Lower leg skin (tissue), 4 donors: ENCODE measurements at regions not wholly inside any gene's neighbourhood (a gene's known extent, or its start where the extent isn't known, plus 50 kb on each side); places are given as distances from the start of the nearest gene placed in this dataset.

ENCODE experiments used
- DNase-seq, 2 donors: peaks; one replicate each; pipeline ENCODE4 v3.0.0-alpha.2; 2019; ENCODE audit warnings: low spot score in 2 of 2
- H3K4me3 ChIP-seq: fragments of 200-600 bp; sonication (generic); 2 replicates; pipeline ENCODE4 v1.5.1; 2017; ENCODE audit warnings: mild to moderate bottlenecking, low read depth; ENCODE audit not compliant: poor library complexity, severe bottlenecking
- CTCF ChIP-seq, 3 donors: fragments of 450-650 bp; IDR thresholded peaks; one replicate each; pipeline ENCODE4 v1.5.1; 2016; ENCODE audit warnings: antibody characterized with exemption in 3 of 3, mild to moderate bottlenecking in 3 of 3, moderate library complexity in 2 of 3
- POLR2A ChIP-seq, 2 donors: fragments of 450-650 bp; IDR thresholded peaks; one replicate each; pipeline ENCODE4 v1.6.1; 2016 to 2017; ENCODE audit warnings: antibody characterized with exemption in 2 of 2, mild to moderate bottlenecking in 1 of 2, moderate library complexity in 1 of 2
- WGBS, 2 donors: methylation state at CpG; one replicate each; pipeline ENCODE4 v1.1.5; 2018; 5-methylcytosine and 5-hydroxymethylcytosine counted together
- intact Hi-C: fragments of 100-400 bp; cut with DNase I; formaldehyde crosslinking; loops from one replicate; pipeline ENCODE4 v1.15.0; 2023; ENCODE audit warnings: low total_unique reads

- no peak for TF ChIP-seq CTCF (IDR thresholded peaks at IDR 0.05)
- no peak for TF ChIP-seq POLR2A (IDR thresholded peaks at IDR 0.05)
- WGBS, 2 donors: 90 to 92% methylated on average over 10 of the region's 10 CpGs
- H3K4me3 ChIP-seq: no peak overlapping the region
- DNase-seq: no peak
- intact Hi-C loops: no loop called here
These were observed 988.5 kb downstream of the UQCRFS1 start for GRCh38 chr19:28224441-28224840.

- no peak for DNase-seq
- intact Hi-C loops: no loop called here
- WGBS, 2 donors: 72 to 88% methylated on average over 3 of the region's 3 CpGs
- no peak overlapping the region for H3K4me3 ChIP-seq
- TF ChIP-seq CTCF (IDR thresholded peaks at IDR 0.05) (no peak), POLR2A (IDR thresholded peaks at IDR 0.05) (no peak)
These were observed 991.2 kb downstream of the UQCRFS1 start for GRCh38 chr19:28221736-28222135.

GRCh38 chr19:28218728-28219127 is 994.2 kb downstream of the UQCRFS1 start:
- H3K4me3 ChIP-seq: no peak overlapping the region
- 51 to 59% methylated on average over 5 of the region's 5 CpGs for WGBS, 2 donors
- TF ChIP-seq POLR2A (IDR thresholded peaks at IDR 0.05) (no peak), CTCF (IDR thresholded peaks at IDR 0.05) (no peak)
- intact Hi-C loops: no loop called here
- DNase-seq: no peak

GRCh38 chr19:28217022-28217421 is 995.9 kb downstream of the UQCRFS1 start:
- no peak for DNase-seq
- WGBS, 2 donors: 41 to 50% methylated on average over 1 of the region's 1 CpG
- intact Hi-C loops: no loop called here
- TF ChIP-seq CTCF (IDR thresholded peaks at IDR 0.05): no peak
- no peak overlapping the region for H3K4me3 ChIP-seq

DNA sequence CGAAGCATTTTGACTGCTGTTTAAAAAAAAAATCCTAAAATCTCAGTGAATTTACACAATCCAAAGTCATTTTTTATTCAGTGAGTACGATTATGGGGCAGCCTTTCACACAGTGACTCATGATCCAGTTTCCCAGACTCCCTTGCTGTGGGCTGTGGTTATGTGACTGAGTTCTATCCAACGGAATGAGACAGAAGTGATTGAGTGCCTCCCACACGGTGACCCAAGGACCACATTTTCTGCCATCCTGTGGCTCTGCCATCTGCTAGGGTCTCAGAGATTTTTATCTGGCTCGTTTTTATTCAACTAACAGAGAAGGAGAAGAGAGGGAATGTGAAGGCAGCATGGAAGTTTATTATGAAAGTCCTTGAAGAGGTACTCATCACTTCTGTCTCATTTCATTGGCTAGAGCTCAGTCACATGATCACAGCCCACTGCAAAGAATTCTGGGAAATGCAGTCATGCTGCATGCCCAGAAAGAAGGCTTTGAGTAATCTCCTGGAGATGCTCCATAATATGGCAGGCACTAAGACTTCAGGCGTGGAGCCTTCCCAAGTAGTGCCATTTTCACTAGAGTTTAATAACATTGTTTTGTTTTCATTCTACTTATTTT is 999.4 kb downstream of the UQCRFS1 start:
- 59 to 62% methylated on average over 6 of the region's 6 CpGs for WGBS, 2 donors
- TF ChIP-seq CTCF (IDR thresholded peaks at IDR 0.05) (no peak), POLR2A (IDR thresholded peaks at IDR 0.05) (no peak)
- intact Hi-C loops: no loop called here
- no peak for DNase-seq
- no peak overlapping the region for H3K4me3 ChIP-seq

DNA sequence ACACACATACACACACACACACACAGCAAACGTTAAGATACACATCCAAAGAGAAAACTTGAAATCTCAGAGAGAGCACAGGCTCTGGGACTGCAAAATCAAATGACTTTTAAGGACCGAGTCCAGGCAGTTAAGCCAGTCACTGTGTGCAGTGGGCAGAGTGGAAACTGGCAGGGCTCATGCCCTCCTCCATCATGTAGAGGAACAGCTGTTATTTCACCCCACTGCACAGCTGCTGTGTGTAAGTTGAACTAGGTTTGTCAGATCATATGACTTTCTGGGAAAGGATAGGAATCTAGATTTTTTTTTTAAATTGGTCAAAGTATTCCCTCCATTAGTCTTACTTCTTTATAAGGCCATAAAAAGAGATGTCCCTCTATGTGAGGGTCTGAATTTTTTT is 1002.1 kb downstream of the UQCRFS1 start:
- TF ChIP-seq CTCF (IDR thresholded peaks at IDR 0.05): no peak
- TF ChIP-seq POLR2A (IDR thresholded peaks at IDR 0.05): no peak
- H3K4me3 ChIP-seq: no peak overlapping the region
- intact Hi-C loops: no loop called here
- no peak for DNase-seq
- 62 to 64% methylated on average over 2 of the region's 2 CpGs for WGBS, 2 donors
